DMS153 treated with DMSO at 0.1 percent for 48 hours (cell line): ENCODE measurements at regions not wholly inside any gene's neighbourhood (a gene's known extent, or its start where the extent isn't known, plus 50 kb on each side); places are given as distances from the start of the nearest gene placed in this dataset.
"Not testable (repeated sequence)": the region's sequence is repeated elsewhere in the genome, so short reads cannot be mapped to it uniquely, and the experiment has no call there.

Source experiments
- DNase-seq: peaks from one replicate; lab custom pipeline; 2025; ENCODE audit not compliant: unreplicated experiment; lab: John Stamatoyannopoulos, UW

DNA sequence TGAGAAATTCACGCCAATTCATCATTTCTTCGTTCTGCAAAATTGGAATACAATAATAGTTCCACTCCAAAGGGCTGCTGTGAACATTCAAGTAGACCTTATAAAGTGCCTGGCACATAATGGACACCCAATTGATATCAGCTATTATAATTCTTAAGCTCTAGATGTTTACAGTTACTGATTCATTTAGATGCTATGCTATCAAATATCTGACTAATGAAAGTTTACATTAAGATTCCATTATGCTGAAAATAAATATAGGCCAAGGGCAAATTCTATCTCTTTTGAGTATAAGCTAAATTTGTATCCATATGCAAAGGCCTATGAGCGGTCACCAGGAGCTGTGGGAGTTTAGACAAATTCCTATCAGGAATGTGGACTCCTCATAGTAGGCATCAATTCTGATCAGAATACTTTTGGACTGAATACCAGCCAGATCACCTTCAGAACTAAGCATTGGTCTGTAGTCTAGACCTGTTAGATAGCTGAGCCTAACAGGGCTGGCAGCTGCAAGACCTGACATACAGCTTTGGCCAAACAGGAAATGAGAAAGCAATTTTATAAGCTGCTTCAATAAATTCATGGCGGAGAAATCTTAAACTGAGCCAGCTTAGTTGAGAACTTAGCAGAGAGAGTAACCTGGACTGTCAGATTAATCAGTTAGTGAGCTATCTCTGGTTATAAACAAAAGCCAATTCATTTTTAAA is 384.3 kb upstream of the ACTRT1 start:
- DNase-seq, result peak; percentile 31

- no peak for DNase-seq
Measured at GRCh38 chrX:128425546-128425945, 373.3 kb upstream of the ACTRT1 start.

DNA sequence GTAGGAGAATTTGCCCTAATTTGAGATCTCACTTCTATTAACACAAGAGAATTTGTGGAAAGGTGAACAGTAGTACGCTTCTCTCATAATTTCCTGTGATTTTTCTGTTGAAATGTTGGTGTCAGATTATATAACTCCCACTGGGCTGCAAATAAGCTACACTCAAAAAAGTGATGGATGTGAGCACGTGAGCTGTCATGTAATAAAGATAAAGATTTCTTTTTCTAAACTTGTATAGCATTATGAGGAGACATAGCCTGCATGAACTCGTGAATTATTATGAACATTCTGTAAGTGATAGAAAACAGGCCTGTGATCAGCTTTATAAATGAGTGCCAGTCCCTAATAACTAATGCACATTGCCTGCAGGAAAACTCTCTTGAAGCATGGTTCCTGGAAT is 356.6 kb upstream of the ACTRT1 start:
- DNase-seq, result no peak

GRCh38 chrX:128396601-128397000 is 344.4 kb upstream of the ACTRT1 start:
- no peak for DNase-seq

- not testable (repeated sequence) for DNase-seq
Measured at GRCh38 chrX:128383846-128384245, 331.6 kb upstream of the ACTRT1 start.

GRCh38 chrX:128365492-128365891 is 313.3 kb upstream of the ACTRT1 start:
- DNase-seq, result no peak

- no peak for DNase-seq
Measured at GRCh38 chrX:128335671-128336070, 283.5 kb upstream of the ACTRT1 start.

DNA sequence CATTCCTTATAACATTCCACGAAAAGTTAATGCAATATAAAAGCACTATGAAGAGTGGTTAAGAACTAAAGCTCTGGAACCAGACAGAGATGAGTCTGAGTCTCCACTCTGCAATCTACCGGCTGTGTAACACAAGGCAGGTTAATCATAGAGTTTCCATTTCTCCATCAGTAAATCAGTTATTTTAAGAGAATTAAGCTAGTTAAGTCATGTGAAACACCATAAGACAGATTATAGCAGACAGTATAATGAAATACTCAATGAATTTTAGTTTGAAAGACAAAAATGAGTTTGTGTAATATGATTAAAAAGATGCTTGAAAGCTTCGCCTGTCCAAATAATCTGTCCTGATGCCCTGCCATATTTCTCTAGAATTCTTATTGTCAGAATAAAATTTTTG is 282.6 kb upstream of the ACTRT1 start:
- no peak for DNase-seq

DNA sequence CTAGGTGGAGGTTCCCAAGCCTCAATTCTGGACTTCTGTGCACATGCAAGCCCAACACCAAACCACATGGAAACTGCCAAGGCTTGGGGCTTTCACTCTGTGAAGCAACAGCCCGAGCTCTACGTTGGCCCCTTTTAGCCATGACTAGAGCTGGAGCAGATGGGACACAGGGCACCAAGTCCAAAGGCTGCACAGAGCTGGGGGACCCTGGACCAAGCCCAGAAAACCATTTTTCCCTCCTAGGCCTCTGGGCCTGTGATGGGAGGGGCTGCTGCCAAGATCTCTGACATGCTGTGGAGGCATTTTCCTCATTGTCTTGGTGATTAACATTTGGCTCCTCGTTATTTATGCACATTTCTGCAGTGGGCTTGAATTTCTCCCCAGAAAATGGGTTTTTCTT is 258.7 kb upstream of the ACTRT1 start:
- DNase-seq, result no peak

DNA sequence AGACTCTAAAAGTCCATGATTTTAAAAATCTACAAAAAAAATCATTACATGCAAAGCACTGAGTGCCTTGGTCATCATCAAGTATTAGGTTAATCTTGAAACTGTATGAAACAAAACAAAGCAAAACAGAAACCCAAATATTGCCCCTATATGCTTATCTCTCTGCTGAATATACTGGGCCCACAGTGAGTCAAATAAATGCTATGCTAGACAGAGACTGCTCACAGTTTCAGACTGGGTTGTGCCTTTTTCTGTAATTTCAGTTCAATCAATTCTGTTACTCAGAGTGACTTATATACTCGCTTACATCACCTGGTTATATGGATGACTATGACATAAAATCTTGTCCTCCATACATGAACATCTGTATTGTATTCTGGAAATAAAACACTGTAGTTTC is 257.1 kb upstream of the ACTRT1 start:
- DNase-seq, result no peak

- DNase-seq, result no peak
Measured at GRCh38 chrX:128294198-128294597, 242.0 kb upstream of the ACTRT1 start.

DNA sequence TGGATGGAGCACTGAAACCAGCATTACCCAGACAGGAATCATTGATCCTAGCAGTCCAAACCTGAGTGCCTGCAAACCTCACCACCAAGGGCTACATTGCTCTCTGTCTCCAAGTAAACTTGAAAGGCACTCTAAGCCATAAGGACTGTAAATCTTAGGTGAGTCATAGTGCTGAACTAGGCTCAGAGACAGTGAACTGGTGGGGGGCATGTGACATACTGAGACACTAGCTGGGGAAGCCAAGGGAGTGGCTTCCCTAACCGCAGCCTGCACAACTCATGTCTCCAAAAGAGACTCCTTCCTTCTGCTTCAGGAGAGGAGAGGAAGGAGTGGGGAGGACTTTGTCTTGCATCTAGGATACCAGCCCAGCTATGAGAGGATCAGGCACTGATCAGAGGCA is 235.5 kb upstream of the ACTRT1 start:
- DNase-seq, result no peak

- DNase-seq, result no peak
Measured at GRCh38 chrX:128250621-128251020, 198.4 kb upstream of the ACTRT1 start.

GRCh38 chrX:128216364-128216763 is 164.2 kb upstream of the ACTRT1 start:
- no peak for DNase-seq

- no peak for DNase-seq
Measured at GRCh38 chrX:128165884-128166408, 113.7 kb upstream of the ACTRT1 start.

DNA sequence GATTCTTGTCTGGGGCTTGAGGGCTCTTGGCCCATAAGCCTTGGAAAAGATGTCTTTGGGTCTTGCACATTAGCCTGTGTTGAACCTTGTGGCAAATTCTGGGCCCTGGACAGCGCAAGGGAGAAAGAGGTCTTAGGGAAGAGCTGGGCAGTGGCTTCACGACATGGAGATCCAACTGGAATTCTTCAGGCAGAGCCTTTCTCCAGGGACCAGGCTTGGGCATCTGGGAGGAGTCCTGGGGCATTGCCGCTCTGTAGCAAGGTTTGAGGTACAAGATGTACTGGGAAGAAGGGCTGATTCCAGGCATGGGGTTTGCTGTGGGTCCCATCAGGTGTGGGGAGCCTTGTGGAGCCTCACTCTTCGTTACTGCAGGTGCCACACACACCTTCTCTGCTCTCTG is 104.0 kb upstream of the ACTRT1 start:
- no peak for DNase-seq

DNA sequence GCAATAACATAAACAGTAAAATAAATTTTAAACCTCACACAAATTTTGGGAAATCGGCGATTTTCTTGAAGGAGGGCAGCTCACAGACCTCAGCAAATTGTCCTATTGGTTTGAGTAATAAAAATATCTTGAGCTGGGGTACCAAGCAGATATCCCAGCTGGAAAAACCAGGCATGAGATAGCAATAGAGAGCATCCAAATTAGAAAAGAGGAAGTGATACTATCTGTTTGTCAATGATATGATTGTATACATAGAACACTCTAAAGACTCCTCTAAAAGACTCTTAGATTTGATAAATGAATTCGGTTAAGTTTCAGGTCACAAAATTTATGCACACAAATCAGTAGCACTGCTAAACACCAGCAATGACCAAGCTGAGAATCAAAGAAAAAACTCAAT is 90.5 kb upstream of the ACTRT1 start:
- no peak for DNase-seq

DNA sequence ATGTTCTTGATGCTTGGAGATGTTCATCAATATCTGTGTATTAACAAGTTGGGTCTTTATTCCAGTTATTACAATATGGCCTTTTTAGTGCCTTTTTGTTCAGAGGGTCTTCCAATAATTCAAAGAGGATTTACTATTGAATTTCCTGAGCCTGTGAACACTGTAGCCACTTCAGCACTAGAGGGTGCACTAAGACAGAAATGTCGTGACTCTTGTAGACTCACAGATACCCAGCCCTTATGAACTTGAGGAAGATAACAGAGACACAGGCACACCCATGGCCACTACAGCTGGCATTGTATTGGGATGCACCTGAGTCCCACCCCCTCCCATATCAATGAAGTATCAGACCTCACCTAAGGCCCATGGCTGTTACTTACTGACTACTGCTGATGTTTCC is 54.4 kb upstream of the ACTRT1 start:
- DNase-seq, result peak; percentile 12

DNA sequence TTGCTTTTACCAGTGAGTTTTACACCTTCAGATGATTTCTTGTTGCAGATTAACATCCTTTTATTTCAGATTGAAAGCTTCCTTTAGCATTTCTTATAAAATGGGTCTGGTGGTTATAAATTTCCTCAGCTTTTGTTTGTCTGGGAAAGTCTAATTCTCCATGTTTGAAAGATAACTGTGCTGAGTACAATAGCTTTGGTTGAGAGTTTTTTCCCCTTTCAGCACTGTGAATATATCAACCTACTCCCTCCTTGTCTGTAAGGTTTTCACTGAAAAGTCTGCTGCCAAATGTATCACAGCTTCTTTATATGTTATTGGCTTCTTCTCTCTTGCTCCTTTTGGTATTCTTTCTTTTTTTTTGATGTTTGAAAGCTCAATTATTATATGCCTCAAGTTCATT is 53.5 kb upstream of the ACTRT1 start:
- no peak for DNase-seq
